Skin of body (tissue), 1 donor: ENCODE measurements at regions not wholly inside any gene's neighbourhood (a gene's known extent, or its start where the extent isn't known, plus 50 kb on each side); places are given as distances from the start of the nearest gene placed in this dataset.
A peak's percentile ranks its signal among the peaks of the same experiment; 100 is the strongest.

Experiments used
- DNase-seq: peaks from one replicate; lab custom pipeline; 2025; lab: John Stamatoyannopoulos, UW

- no peak for DNase-seq
Measured at GRCh38 chr14:22070119-22070982, 396.7 kb upstream of the OR4E1 start.

- DNase-seq = no peak
Measured at GRCh38 chr14:22065347-22065746, 391.7 kb upstream of the OR4E1 start.

- no peak for DNase-seq
Measured at GRCh38 chr14:22059201-22059600, 385.6 kb upstream of the OR4E1 start.

GRCh38 chr14:22052795-22053194, 379.2 kb upstream of the OR4E1 start:
- no peak for DNase-seq

GRCh38 chr14:22047115-22047514, 373.5 kb upstream of the OR4E1 start:
- DNase-seq = peak; percentile 33

- DNase-seq = no peak
Measured at GRCh38 chr14:22046063-22046462, 372.4 kb upstream of the OR4E1 start.

GRCh38 chr14:22044193-22044592, 370.6 kb upstream of the OR4E1 start:
- no peak for DNase-seq

- no peak for DNase-seq
Measured at GRCh38 chr14:22040781-22041125, 367.1 kb upstream of the OR4E1 start.

GRCh38 chr14:22039938-22040780, 366.5 kb upstream of the OR4E1 start:
- DNase-seq = no peak

- DNase-seq = no peak
Measured at GRCh38 chr14:22036541-22037239, 363.1 kb upstream of the OR4E1 start.

GRCh38 chr14:22026527-22026926, 352.9 kb upstream of the OR4E1 start:
- DNase-seq = no peak

GRCh38 chr14:22025879-22026278, 352.3 kb upstream of the OR4E1 start:
- no peak for DNase-seq

GRCh38 chr14:22024137-22024536, 350.5 kb upstream of the OR4E1 start:
- DNase-seq = no peak

- no peak for DNase-seq
Measured at GRCh38 chr14:22018890-22019289, 345.3 kb upstream of the OR4E1 start.

GRCh38 chr14:22012452-22012851, 338.8 kb upstream of the OR4E1 start:
- no peak for DNase-seq

- DNase-seq = no peak
Measured at GRCh38 chr14:22011253-22011642, 337.6 kb upstream of the OR4E1 start.

GRCh38 chr14:22010545-22011252, 337.1 kb upstream of the OR4E1 start:
- no peak for DNase-seq

- no peak for DNase-seq
Measured at GRCh38 chr14:22008766-22009165, 335.1 kb upstream of the OR4E1 start.

GRCh38 chr14:22007784-22008412, 334.3 kb upstream of the OR4E1 start:
- DNase-seq = no peak

- DNase-seq = no peak
Measured at GRCh38 chr14:22007363-22007762, 333.7 kb upstream of the OR4E1 start.

GRCh38 chr14:22003461-22003860, 329.8 kb upstream of the OR4E1 start:
- no peak for DNase-seq
